ENCODE measurements at regions not wholly inside any gene's neighbourhood (a gene's known extent, or its start where the extent isn't known, plus 50 kb on each side); places are given as distances from the start of the nearest gene placed in this dataset.

DNA sequence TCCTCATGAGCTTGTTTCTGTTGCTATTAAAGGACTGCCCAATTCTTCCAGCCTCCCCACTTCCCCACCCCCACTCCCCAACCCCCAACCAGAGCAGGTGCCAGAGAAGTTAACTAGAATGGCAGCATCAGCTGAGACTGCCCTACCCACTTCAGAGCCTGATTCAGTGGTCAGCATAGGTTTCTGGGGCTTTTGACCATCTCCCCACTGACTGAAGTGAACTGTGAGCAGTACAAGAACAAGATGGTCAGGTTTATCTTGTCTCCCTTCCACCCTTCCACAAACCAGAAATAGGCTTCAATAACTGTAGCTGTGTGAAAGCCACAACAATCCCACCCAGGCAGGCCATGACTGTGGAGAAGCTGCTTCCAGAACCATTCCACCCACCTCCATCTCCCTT lies 289.4 kb upstream of the SLC24A2 start:
- DNase-seq (ENCODE audit: extremely low read depth in 1 of 11, low read depth in 9 of 11, low spot score in 4 of 11), result no peak

DNA sequence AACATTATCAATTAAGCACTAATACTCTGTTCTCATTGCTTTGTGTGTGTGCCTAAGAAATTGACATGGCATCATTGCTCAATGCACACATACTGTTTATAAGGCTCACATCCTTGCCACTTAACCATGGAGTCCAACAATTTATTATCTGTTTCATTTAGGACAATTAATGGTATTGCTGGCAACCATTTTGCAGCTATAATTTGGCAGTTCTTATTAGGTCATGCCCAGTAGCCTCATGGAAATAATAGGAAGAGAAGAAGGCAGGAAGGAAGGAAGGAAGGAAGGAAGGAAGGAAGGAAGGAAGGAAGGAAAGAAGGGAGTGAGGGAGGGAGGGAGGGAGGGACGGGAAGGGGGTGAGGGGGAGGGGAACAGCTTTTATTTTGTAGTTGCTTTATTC lies 285.5 kb upstream of the SLC24A2 start:
- DNase-seq (ENCODE audit: extremely low read depth in 1 of 11, low read depth in 9 of 11, low spot score in 4 of 11), result no peak

DNA sequence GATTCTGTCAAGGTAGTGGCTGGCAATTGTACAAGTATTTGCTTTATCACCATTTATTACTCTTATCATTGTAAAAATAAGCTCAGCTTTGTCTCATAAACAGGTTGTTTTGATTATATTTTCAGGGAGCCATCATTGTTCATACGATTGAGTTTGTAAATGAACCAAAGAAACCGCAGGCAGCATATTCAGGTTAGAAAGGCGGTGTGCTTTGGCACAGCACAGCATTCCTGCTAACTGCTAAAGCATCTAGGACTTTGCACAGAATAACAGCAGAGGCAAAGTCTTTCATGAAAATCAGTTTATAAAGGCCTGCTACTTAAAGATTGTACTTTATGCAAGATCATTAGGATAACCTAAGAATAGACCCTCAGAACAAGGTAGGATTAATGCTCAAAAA lies 281.5 kb upstream of the SLC24A2 start:
- DNase-seq (ENCODE audit: extremely low read depth in 1 of 11, low read depth in 9 of 11, low spot score in 4 of 11), result no peak

DNA sequence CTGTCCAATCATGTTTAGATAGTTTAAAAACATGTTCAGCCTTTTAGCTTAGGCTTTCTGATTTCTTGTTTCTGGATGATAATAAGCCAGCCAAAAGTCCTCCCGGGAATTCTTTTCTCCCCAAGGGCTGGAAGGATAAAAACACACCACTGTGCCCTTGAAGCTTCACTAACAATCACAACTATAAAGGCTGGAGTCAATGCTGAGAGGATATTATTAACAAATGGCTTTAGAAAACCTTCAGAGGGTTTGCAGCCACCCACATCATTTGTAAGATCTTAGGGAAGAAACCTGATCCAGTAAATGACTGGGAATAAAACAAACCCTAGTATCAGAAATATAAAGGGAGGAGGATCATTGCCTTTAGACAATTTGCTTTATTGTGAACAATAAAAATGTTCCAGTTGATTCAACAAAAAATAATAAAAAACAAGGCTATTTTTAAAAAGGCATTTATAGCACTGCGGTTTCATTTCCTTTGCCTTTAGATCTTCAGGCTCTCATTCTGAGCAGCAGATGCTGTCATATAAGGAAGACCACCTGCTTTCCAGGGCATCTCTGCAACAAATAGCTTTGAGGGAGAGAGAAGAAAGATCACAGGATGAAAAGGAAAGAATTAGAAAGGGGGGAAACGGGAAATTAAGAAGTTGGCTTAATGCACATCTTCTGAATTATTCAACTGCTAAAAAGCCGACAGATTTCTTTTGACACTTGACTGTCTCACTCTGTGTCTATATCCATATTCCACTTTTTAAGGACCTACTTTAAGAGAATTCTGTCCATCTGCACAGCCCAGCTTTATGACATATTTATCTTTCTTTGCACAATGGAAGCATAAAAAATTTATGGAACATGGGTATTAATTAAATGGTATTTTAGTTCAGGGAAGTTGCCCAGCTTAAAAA lies 277.2 kb upstream of the SLC24A2 start:
- no peak for DNase-seq (ENCODE audit: extremely low read depth in 1 of 11, low read depth in 9 of 11, low spot score in 4 of 11)

DNA sequence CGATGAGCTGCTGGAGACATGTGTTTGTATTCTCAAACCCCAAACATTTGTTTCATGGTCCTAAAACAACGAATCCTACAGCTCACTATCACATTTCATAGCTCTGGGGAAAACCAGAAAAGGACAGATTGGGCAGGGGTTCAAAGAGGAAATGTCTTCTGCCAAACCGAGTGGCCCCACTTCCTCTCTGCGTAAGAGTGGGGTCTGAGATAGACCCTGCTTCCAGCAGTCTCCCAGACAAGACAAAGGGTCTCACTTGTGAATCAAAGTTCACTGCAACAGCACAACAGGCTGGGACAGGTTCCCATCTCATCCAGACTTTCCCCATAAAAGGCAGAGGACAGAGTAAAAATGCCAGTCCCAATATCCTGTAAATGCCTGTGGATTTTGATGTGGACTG lies 276.2 kb upstream of the SLC24A2 start:
- no peak for DNase-seq (ENCODE audit: extremely low read depth in 1 of 11, low read depth in 9 of 11, low spot score in 4 of 11)

DNA sequence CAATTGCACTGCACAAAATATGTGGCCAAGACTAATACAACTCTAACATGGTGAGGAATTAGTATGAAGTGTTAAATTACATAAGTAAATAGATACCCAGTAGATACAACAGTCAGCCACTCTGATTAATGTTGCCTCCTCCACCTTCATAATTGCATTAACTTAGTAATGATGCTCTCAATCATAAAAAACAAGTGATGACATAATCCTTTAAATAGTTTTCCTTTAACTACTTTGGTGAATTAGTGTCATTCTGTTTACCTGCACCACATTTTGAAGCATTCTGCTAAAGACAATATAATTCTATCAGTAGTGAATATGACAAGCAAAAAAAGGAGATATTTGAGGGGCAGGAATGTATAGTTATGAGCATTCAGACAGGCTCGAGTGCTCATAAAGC lies 265.9 kb upstream of the SLC24A2 start:
- DNase-seq (ENCODE audit: extremely low read depth in 1 of 11, low read depth in 9 of 11, low spot score in 4 of 11), result no peak

DNA sequence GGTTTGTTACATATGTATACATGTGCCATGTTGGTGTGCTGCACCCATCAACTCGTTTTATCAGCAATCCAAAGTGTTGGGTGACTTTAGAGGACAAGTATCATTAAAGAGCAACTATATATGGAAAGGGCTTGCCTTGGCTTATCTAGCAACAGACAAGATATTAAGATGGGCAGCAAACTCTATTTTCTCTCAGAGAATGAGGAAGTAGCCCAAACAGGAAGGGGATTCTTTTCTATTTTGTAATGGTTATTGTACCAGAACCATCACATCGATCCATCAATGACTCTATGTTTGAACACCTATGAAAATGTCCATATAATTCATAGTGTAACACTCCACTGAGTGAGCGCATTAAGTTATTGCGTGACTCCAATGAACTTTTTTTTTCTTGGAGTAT lies 260.1 kb upstream of the SLC24A2 start:
- DNase-seq (ENCODE audit: extremely low read depth in 1 of 11, low read depth in 9 of 11, low spot score in 4 of 11), result no peak

DNA sequence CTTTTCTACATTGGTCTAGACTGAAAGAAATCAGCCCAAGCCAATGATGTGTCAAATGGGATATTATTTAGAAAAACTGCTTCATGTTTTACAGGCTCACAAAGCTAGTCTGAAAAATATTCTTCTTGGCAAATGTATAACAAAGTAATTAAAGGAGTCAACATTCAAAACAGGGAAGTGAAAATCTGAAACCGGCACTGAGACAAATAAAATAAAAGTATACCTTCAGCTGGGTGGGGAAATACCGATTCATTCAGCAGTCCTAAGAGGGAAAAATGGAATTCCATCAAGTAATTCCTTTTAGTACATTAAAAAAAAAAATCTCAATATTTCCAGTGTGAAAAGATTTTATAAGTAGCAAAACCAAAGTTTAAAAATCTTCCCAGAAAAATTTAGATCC lies 259.6 kb upstream of the SLC24A2 start:
- no peak for DNase-seq (ENCODE audit: extremely low read depth in 1 of 11, low read depth in 9 of 11, low spot score in 4 of 11)

DNA sequence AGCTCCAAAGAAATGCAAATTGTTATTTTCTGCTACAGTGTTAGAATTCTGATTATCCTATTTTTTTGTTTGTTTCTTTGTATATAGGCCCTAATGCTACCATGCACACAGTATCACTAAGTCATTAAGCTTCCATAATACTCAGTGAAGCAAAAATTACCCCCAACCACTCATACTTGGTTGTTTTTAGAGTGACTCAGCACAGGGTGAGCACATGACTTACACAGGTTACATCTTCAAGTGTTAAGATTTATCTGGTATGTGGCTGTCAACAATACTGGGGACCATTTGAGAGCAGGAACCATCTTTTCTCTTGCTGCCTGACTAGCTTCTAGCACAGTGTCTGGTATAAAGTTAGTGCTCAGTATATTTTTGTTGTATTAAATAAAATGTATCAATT lies 255.8 kb upstream of the SLC24A2 start:
- DNase-seq (ENCODE audit: extremely low read depth in 1 of 11, low read depth in 9 of 11, low spot score in 4 of 11), result no peak

DNA sequence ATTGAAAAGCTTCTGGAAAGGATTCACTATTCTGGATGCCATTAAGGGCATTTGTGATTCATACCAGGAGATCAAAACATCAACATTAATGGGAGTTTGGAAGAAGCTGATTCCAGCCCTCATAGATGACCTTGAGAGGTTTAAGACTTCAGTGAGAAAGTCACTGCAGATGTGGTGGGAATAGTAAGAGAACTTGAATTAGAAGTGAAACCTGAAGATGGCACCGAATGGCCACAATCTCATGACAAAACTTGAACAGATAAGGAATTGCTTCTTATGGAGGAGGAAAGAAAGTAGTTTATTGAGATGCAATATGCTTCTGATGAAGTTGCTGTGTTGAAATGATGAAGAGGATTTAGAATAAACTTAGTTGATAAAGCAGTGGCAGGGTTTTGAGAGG lies 254.6 kb upstream of the SLC24A2 start:
- DNase-seq (ENCODE audit: extremely low read depth in 1 of 11, low read depth in 9 of 11, low spot score in 4 of 11), result no peak

DNA sequence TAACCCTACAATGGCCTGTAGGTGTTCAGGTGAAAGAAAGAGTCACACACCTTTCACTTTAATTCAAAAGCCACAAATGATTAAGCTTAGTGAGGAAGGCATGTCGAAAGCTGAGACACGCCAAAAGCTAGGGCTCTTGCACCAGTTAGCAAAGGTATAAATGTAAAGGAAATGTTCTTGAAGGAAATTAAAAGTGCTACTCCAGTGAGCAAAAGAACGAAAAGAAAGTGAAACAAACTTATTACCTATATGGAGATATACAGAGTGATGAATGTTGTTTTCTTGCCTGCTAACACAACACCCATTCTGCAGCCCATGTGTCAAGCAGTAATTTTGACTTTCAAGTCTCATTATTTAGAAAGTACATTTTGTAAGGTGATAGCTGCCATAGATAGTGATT lies 254.2 kb upstream of the SLC24A2 start:
- DNase-seq (ENCODE audit: extremely low read depth in 1 of 11, low read depth in 9 of 11, low spot score in 4 of 11), result no peak

DNA sequence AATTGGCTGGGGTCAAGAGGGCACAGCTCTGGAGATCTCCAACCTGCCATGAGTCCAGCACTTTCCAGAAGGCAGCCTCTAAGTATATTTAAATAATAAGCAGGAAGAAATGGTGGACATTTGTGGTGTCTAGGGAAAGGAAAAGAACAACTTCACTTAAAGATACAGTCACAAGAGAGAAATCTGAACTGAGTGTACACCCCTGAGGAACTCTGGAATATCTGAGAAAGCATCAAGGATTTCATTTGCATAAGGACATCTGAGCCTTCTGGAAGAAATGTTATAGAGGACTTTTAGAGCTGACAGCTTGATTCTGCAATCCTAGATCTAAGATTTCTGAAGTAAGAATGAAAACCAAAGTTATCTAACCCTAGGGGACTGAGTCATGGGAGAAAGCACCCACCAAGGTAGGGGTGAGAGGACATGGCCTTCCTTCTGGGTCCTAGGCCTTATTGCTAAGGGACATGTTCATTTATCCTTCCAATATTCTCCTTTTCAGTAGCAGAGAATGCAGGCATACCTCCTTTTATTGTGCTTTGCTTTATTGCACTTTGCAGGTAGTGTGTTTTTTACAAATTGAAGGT lies 253.4 kb upstream of the SLC24A2 start:
- no peak for DNase-seq (ENCODE audit: extremely low read depth in 1 of 11, low read depth in 9 of 11, low spot score in 4 of 11)

DNA sequence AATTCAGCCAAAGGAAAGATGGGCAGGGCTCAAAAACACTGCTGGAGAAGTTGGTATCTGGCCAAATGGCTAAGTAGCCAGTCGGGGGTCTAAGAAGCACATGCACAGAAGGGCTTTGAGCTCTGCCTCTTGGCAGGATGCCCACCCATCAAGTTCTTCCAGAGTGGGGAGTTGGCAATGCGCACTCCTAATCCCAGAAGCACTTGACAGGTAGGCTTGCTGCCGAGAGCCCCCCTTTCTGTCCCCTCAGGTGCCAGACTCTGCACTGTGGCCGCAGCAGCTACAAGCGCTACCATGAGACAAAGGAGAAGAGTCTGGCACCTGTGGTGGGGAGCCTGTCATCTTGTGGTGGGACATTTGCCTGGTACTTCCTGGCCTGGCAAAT lies 252.9 kb upstream of the SLC24A2 start:
- DNase-seq (ENCODE audit: extremely low read depth in 1 of 11, low read depth in 9 of 11, low spot score in 4 of 11), result no peak

DNA sequence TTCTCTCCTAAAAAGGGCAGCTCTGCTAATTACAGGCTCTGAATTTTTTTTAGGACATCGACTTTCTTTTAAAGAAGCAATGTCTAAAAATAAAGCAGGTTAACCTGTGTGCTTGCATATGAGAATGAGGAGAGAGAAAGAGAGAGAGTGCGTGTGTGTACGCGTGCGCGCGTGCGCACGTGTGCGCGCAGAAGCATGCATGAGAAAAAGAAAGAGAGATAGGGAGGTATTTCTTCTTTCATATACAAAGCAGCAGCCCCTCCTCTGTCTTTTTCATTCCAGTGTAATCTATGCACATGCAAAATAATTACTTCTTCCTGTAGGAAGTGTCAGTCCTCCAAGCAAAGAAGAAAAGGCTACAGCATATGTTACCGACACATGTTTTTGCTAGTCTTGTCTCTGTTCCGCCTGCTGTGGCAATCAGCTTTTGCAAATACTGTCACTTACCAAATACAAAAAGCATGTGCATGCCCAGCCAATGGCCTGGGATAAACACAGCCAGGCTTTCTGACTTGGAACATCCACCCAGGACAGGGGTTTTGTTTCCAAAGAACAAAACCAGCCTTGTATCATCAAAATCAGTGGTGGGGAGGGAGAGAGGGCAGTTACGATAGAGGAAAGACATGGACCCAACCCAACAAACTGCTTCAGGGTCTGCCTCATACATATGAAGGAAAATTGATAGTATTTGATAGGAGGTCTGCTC lies 252.3 kb upstream of the SLC24A2 start:
- DNase-seq (ENCODE audit: extremely low read depth in 1 of 11, low read depth in 9 of 11, low spot score in 4 of 11), result no peak

DNA sequence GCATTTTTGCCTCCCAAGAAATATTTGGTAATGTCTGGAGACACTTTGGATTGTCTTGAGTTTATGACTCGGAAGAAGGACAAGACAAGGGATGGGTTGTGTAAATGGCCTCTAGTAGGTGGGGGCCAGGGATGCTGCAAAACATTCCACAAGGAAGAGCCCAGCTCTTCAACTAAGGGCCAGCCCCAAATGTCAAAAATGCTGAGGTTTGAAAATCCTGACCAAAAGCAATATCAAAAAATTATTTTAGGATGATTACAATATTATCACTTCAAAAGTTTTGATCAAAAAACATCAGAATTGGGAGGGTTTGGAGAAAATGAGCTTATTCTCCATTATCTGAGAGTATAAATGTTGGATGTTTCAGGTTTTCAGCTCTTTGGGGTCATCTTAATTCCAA lies 248.9 kb upstream of the SLC24A2 start:
- DNase-seq (ENCODE audit: extremely low read depth in 1 of 11, low read depth in 9 of 11, low spot score in 4 of 11), result no peak

DNA sequence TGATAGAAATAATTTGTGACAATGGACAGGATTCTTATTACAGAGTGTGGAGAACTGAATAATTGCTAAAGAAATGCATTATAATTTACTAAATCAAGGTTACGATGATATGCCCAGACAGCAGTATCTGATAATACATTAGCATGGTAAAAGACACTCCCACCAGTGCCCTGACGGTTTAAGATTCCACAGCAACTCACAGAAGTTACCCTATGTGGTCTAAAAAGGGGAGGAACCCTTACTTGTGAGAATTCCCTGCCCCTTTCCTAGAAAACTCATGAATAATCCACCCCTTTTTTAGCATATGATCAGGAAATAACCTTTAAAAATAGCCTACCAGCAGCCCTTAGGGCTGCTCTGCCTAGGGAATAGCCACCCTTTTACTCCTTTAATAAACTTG lies 244.7 kb upstream of the SLC24A2 start:
- no peak for DNase-seq (ENCODE audit: extremely low read depth in 1 of 11, low read depth in 9 of 11, low spot score in 4 of 11)

DNA sequence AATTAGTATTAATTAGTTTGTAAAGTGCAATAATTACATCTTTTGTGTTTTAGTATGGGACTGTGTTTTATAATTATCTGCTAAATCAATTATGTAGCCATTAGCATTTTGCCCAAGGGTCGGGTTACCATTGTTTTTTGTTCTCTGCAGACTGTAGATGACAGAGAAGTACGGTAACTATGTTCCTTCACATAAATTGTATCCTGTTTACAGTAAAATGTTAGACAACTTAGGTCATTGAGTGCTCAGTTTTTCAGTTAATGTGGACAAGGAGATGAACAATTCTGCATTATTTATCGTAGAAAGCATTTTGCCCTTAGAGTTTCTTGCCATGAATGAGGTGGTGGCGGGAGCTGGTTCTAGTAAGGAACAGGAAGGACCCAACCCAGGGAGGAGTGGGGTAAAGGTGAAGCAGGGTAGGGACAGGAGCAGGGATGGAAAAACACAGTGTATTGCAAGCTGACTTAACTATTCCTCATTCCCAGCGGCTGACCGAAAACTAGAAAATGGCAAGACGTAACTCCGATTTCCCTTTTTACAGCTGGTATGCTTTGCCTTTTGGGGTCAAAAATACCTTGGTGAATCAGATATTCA lies 243.7 kb upstream of the SLC24A2 start:
- no peak for DNase-seq (ENCODE audit: extremely low read depth in 1 of 11, low read depth in 9 of 11, low spot score in 4 of 11)

DNA sequence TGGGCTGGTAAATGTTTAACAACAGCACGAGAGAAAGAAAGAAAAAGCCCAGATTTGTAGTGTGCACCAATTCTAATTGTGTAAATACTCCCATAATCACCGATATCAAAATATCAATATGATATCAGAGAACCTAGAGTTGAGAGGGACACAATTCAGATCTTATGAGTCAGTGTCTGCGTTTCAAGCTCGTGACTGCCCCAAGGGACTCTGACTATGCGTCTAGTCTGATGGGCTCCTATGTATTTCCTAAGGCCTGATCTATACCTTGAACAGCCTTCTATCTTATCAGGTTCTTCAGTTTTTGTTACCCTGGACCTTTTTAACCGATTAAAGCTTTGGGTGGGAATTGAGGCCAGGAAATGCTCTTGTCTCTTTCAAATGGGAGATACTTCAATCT lies 243.0 kb upstream of the SLC24A2 start:
- no peak for DNase-seq (ENCODE audit: extremely low read depth in 1 of 11, low read depth in 9 of 11, low spot score in 4 of 11)

DNA sequence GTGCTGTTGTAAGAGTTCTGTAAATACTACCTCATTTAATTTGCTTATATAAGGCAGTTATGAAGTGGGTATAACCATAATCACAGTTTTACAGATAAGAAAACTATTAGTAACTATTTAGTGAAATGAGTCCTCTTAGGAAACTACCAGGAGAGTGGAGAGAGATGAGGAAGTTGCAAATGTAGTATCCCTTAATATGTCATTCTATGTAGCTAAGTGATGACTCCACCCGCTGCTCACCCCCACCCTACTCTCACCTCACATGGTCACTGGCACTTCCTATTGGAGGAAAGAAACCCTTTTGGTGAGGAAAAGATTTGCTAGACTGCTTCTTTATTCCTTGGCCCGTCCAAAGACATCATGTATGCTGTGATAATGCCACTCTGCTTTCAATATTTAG lies 241.8 kb upstream of the SLC24A2 start:
- DNase-seq (ENCODE audit: extremely low read depth in 1 of 11, low read depth in 9 of 11, low spot score in 4 of 11), result no peak

DNA sequence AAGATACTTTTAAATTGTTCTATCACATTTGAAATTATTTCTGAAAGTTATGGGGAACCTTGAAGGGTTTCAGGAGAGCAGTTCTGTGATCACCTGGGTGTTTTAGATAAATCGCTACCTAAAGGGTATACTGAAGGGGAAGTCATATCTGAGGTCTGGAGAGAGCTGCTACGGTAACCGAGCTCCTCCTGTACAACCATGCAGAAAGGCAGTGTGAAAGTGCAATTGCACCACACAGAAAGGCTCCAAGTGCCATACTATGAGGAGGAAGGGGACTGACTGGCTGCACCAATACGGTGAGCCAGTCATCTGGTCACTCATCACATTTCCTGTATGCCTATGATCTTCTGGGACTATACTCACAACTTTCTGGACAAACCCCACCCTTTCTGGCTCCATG lies 241.4 kb upstream of the SLC24A2 start:
- DNase-seq (ENCODE audit: extremely low read depth in 1 of 11, low read depth in 9 of 11, low spot score in 4 of 11), result no peak

Measured in renal cortex interstitium (tissue), 11 donors.